OCI-M1 (cell line): ENCODE measurements at regions not wholly inside any gene's neighbourhood (a gene's known extent, or its start where the extent isn't known, plus 50 kb on each side); places are given as distances from the start of the nearest gene placed in this dataset.
"Not testable (repeated sequence)": the region's sequence is repeated elsewhere in the genome, so short reads cannot be mapped to it uniquely, and the experiment has no call there.

Experiments used
- DNase-seq: peaks from one replicate; lab custom pipeline; 2025; lab: John Stamatoyannopoulos, UW

DNA sequence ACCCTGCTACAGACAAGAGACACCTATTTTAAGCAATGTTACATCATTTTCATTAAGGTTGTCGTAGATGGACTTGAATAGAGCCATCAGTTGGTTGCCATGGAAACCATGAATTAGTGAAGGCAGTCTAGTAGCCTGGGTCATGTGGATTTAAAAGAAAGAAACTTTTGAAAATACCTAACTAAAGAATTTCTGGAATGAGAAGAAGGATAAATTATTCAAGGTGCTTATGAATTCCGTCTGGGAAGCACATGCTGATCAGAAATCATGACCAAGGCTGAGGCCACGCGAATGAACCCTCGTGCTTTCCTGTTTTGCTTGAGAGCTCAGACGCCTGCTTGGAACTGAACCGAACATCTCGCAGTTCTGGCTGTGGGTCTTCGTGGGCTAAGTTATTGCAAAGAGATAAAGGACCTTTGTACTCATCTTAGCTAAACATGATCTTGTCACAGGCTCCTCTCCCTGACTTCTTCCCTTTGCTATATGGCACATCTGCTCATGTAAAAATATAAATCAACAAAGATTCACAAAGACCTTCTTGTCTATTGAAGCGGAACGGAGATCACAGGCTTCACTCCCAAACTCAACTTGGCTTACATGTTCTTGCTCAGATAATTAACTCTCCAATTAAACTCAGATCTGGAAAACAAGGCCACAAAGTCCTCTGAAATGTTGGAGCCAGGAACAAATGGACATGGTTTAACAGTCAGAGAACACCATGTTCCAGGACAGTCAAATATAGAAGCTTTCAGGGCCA is 140.2 kb downstream of the NUFIP1 start:
- DNase-seq, result no peak

DNA sequence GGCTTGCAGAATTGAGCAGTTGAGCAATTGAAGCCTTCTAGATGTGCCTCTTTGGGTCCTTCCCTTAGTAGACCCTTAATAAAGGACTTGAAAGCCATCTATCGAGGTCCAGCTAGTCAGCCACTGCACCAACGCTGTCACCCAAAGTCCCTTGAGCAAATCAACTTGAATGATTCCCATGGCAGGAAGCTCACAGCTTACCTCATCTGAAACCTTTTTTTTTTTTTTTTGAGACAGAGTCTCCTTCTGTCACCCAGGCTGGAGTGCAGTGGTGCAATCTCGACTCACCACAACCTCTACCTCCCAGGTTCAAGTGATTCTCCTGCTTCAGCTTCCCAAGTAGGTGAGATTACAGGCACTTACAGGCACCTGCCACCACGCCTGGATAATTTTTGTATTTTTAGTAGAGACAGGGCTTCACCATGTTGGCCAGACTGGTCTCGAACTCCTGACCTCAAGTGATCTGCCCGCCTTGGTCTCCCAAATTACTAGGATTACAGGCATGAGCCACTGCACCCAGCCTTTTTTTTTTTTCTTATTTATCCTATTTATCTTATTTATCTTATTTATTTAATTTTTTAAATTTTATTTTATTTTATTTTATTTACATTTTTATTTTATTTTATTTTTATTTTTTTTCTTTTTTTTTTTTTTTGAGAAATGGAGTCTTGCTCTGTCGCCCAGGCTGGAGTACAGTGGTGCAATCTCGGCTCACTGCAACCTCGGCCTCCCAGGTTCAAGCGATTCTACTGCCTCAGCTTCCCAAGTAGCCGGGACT is 143.8 kb downstream of the NUFIP1 start:
- not testable (repeated sequence) for DNase-seq

DNA sequence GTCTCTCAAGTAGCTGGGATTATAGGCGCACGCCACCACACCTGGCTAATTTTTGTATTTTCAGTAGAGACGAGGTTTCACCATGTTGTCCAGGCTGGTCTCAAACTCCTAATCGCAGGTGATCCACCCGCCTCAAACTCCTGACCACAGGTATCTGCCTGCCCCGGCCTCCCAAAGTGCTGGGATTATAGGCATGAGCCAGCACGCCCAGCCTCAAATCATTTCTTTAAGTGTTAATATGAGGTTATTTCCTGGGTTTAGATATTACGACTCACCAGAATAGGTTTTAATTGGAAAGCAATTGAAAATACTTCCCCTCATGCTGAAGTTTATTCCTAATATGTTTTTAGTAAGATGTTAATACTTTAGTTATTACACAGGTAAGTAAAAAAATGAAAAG is 144.5 kb downstream of the NUFIP1 start:
- DNase-seq, result no peak

DNA sequence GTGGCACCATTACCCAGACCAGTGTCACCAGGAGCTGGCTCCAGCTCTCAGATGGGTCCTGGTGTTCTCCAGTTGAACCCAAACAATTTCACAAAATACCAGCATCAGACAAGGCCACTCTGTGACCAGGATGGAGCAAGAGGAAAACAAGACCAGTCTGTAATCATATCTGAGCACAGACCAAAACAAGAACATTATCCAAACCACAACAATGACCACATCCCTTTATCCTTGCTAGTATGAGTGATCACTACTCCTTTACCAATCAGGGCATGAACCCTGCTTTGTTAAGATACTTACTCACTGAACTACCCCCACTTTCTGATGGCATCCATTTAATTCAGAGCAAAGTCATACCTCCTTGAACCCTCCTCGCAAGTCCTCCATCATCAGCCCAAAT is 145.9 kb downstream of the NUFIP1 start:
- DNase-seq, result peak; percentile 68

DNA sequence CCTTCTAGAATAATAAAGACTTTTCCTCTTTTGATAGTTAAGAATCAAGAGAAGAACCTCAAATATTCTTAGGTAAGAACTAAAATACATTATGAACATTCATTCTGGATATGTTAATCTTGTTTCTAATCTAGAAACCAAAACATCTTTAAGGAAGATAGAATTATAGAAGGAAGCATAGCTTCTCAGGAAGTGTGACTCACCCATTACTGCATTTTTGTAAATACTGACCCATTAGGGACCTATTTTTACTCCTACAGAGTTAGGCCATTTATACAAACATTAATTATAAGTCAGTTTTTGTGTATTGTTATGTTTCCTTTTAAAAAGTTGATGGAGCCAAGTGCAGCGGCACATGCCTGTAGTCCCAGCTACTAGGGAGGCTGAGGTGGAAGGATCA is 147.1 kb downstream of the NUFIP1 start:
- no peak for DNase-seq

DNA sequence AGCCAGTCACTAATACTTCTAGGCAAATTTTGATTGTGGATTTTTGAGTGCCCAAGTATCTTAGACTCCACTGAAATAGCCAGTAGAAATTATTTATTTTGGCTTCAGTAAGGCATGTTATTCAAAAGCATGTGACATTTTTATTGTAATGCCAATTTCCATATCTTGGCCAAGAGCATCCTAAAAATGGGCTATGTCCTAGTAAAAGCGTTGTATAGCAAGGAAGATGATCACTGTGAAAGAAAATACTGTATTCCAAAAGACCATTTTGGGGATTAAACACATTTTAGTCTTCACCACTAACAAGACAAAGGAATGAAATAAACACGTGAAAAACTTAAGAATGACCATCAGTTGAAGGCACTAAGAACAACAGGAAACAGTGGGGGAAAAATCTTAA is 149.1 kb downstream of the NUFIP1 start:
- no peak for DNase-seq

DNA sequence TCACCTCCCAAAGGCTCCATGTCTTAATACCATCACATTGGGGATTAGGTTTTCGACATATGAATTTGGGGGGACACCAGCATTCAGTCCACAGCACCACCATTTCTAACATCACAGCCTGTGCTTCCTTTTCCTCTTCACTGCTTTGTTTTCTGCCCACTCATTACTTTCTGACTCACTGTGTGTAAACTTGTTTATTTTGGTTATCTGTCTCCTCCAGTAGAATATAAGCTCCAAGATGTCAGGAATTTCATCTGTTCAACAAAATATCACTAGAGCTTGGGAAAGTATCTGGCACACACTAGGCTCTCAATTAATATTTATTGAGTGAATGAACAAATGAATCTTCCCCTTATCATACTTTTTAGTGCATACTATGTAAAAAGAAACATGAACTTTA is 152.0 kb downstream of the NUFIP1 start:
- DNase-seq, result no peak

DNA sequence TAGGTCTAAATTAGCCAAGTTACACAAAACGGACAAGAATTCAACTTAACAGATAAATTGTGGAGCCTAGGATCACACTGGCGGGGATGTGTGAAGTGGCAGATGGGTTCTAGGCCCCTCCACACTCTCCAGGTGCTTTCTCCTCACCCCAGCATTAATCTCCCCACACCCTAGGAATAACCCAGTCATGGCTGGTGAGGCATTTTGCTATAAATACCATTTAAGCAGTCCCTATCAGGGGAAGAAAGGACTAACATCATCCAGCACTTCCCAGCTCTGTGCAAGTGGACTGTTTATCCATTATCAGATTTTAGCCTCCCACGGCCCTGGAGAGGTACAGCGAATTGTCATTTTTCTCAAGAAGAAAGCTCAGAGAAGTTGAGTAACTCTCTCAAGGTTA is 154.9 kb downstream of the NUFIP1 start:
- peak; percentile 9 for DNase-seq

DNA sequence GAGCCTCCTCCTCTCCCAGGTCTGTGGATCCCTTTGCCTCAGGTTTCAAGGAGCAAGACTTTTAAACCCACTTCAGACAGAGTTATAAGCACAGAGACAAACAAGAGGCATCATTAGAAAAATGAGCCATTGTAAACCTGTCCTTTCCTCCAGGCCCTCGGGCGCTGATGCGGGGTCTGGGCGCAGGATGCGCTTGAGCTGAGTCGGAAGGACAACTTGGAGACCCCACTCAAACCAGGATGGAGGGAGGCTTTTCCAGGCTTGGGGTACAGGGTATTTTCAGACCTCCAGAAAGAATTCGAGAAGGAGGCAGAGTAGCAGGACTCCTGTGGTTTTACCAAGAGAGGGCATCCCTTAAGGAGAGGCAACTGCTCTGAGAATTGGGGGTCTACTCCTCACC is 155.6 kb downstream of the NUFIP1 start:
- no peak for DNase-seq

DNA sequence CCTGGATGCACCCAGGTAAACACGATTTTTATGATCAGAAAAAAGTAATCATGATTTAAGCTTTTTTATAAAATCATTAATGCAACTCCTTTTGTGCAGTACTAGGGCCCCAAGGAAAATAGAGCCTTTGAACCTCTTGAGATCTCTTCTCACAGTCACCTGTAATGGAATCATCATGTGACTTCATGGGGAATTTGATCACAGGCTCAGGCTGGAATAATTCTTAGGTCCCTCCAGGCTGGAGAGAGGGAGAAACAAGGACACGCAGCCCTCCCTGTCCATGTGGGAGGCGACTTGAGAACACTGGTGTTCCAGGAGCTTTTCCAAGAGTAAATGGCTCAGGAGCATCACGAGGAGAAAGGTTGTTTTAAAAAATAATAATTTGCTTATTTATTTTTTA is 156.1 kb downstream of the NUFIP1 start:
- no peak for DNase-seq

DNA sequence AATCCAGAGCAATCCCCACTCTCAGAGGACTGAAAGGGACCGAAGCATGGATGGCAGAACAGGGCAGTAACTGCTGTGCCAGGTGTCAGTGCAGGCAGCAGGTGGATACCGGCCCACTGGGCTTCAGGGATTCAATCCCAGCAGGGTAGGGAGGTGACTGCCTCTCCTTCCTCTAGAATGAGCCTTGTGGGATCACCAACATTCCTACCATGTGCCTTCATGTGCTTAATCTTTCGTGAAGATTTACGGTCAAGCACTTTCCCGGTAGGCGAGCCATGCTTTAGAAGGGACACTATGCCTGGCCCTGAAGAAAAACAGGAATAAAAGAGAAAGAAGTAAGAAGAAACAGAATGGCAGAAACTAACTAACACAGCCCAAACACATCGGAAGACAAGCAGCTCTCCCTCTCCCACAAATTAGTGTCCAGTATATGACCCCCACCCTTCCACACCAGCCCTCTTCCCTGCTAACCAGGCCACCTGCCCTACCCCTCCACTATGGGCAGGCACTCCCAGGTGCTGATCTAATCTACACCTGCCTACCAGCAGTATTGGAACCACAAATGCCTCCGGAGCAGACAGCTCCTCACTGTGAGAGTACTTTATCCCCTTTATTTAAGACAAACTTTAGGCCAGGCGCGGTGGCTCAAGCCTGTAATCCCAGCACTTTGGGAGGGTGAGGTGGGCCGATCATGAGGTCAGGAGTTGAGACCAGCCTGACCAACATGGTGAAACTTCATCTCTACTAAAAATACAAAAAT is 162.5 kb downstream of the NUFIP1 start:
- no peak for DNase-seq

DNA sequence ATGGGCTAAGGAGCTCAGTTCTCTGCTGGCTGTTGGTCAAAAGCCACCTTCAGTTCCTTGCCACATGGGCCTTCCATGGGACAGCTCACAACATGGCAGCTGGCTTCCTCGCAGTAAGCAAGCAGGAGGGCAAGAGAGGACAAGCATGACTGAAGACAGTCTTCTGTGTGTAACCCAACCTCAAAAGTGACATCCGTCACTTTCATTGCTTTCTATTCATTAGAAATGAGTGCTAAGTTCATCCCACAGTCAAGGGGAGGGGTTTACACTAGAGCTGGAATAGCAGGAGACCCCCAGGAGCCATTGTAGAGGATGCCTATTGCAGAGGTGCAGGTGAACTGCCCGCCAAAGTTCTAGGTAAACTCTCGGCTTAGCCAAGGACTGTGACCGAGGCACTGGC is 163.3 kb downstream of the NUFIP1 start:
- DNase-seq, result no peak

DNA sequence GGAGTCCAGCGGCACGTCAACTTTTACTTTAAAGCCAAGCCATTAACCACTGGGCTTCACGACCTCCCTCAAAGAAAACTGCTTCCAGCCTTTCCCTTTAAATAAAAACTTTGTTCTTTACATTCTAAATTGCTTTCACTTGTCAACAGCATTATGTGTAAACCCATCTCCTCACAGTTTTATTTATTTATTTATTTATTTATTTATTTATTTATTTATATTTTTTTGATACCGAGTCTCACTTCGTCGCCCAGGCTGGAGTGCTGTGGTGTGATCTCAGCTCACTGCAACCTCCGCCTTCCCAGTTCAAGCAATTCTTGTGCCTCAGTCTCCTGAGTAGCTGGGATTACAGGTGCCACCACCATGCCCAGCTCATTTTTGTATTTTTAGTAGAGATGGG is 165.7 kb downstream of the NUFIP1 start:
- DNase-seq, result not testable (repeated sequence)

DNA sequence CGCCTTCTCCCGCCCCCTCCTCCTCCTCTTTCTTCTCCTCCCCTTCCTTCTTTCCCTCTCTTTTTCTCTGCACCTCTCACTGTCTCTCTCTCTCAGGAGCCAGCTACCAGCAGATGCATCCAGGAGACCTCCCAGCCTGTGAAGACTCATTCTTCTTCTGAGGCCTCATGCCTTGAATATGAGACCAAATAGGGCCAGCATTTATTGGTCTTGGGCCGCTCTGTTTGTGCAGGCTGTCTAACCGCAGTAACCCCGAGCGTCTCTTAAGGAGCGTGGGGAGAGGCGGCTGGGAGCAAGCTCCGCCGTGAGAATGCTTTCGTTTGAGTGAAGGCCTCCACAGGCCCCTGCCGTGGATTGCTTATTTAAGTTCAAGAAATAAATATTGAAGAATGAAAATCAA is 167.0 kb downstream of the NUFIP1 start:
- DNase-seq, result no peak

DNA sequence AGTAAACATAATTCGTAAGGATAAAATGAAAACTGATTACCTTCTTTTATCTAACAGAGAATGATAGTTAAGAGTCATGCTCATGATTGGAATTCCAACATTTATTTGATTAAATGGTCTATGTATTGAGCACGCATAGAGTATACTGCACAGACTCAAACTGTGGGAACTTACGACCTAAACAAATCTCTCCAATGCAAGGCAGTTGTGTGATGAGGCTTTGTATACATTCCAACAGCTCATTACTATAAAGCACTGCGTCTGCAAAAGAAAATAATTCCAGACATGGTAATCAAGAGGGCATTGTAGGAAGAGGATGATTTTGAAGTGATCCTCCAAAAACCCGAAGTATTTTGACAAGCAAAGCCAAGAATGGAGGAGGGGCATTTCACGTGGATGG is 169.5 kb downstream of the NUFIP1 start:
- no peak for DNase-seq

DNA sequence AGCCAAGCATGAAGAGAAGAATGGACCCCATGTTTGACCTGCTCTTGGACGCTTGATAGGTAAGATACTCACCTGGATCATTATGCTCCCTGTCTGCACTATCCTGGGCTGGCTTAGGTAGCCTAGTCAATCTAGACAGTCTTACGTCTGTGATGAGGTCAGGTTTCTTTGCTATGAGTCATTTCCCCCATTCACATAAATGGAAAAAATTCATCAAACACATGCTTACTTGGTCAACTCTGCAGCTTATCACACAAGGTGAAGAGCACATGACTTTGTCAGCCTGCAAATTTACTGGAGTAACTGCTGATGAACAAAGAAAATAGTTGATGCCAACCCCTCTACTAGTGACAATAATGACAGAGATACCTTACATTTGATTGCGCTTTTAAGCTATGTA is 170.0 kb downstream of the NUFIP1 start:
- DNase-seq, result peak; percentile 29

DNA sequence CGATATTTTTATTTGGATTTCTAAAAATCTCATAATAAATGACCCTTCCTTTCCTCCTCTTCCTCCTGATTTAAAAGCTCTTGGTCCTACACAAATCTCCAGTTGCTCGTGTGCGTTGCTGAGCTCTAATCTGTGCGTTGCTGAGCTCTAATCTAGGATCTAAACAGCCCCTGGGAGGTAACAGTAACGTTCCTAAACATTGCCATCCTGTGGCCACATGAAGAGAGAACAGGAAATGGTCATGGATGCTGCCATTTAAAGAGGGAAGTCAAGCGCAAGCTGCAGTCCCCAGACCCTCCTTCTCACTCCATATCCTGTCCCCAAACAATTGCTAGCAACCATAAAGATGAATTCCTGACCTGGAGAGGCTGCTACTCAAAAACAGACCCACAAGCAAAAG is 170.8 kb downstream of the NUFIP1 start:
- peak; percentile 43 for DNase-seq

DNA sequence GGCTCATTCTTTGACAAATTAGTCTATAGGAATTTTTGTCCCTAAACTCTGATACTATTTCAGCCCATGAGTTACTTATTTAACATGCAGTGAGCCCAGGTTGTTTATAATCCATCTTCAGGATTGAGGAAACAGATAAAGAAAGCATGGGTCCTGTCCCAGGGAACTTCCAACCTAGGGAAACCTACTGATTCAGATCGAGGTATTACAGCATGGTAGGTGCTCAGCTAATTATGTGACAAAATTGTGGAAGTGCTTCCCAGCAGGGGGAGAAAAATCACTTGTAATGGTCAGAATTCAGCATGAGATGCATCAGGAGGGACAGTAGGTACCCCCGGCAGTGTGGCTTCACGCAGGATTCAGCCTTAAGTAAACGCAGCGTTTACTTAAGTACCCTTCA is 171.3 kb downstream of the NUFIP1 start:
- no peak for DNase-seq

DNA sequence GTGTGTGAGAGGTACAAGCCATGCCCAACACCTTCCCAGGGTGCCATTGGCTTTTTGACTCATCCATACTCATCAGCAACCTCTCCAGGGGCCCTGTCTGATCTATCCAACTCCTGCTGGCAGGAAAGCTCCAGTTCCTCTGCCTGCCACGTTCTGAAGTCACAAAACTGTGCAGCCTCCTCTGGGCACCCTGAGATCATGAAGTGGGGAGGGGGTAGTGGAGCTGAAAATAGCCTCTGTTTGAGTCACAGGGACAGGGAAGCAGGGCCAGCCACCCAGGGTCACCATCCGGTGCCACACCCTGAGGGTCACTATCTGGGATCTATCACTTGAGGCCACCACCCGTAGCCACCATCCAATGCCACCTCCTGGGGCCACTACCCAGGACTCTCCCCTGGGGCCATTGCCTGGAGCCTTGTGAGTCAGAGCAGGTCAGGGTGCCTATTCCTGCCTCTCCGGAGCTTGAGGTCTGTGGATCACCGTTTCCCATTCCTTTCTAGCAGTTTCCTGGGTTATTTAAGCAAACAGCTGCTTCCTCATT is 172.1 kb downstream of the NUFIP1 start:
- DNase-seq, result no peak

DNA sequence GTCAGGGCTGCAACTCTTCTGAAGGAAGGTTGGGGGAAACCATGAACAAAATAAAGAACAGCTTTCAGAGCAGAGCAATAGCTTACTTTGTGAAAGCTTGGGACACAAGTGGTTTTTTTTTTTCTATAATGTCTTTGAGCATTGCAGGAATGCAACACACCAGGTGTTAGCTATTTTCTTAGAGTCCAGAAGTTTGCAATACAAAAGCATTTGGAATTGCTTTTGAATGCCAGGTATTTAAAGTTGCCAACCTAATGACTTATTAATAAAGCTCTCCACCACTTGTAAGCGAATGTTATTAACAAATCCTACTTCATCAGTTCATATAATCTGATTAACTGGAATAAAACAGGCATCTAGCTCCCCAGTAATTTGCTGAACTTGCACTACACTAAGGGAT is 172.6 kb downstream of the NUFIP1 start:
- DNase-seq, result no peak

DNA sequence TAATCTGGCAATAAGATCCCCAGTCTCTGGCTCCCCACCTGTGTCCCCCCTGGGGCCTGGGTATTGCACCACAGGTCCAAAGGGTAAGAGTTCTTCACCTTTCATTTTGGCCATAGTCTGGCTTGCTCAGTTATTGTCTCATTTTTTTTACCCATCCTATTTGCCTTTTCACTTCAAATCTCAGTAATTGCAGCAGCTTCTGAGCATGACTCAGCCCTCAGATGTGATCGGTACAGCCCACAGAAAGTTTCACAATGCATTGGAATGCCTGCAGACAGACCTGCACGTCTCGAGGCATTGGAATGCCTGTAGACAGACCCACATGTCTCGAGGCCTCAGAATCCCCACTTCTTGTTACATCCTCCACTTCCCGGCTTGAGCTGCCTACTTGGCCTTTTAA is 173.6 kb downstream of the NUFIP1 start:
- DNase-seq, result peak; percentile 34

DNA sequence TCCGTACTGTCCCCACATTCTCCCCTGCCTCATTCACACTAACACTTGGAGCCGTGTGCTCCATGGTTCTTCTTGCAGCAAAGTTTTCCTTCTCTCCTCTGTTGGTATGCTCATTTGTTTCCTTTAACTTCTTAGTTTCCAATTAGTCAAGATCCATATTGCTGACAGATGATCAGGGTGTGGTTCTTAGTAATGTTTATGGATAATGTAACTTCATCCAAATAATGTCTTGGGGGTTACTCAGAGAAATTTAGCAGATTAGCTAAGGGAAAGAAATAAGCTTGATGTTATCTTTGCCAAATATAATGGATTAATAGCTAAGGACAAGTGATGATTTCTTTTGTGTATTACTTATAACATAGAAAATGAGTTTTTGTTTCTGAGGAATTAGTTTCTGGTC is 174.4 kb downstream of the NUFIP1 start:
- DNase-seq, result no peak

DNA sequence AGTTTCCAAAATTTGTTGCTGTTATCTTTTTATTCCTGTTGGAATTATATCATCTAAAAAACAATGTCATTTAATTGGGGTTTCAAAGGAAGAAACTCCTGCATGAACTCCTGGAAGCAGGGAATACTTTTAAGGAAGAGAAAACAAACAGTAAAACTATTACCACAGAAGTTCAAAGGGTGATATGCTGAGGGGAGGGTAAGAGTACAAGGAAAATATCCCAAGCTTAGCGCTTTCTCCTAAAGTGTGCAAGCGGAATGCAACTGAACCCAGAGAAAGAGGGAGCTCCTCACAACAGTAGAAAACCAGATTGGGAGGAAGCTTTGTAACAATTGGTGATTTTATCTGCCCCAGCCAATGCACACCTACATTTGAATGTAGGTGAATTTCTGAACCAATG is 175.1 kb downstream of the NUFIP1 start:
- DNase-seq, result no peak
